ENCODE measurements at regions not wholly inside any gene's neighbourhood (a gene's known extent, or its start where the extent isn't known, plus 50 kb on each side); places are given as distances from the start of the nearest gene placed in this dataset.

DNA sequence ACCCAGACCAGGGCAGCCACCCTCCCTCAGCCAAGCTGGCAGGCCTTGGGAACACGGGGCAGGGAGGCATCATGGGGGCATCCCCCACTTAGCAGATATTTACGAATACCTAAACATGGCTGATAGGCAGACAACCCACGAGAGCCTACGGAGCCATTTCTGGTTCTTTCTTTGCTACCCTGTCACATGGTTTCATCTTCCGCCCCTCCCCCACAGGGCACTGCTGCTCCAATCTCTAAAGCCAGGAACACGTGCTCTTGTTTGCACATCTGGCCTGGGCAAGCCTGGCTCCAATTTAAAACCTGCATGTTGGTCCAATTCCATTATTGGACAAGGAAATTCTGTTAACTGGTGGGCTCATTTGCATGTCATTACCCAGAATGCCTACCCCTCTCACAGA is 447.4 kb upstream of the NR2F2 start:
- Histone ChIP-seq H3K27ac (ENCODE audit: low read depth, low read length) (no peak overlapping the region), H3K9me3 (ENCODE audit: control insufficient read depth in 1 of 2, low read length in 2 of 2) (no peaks in the 10 kb centered on the region)

DNA sequence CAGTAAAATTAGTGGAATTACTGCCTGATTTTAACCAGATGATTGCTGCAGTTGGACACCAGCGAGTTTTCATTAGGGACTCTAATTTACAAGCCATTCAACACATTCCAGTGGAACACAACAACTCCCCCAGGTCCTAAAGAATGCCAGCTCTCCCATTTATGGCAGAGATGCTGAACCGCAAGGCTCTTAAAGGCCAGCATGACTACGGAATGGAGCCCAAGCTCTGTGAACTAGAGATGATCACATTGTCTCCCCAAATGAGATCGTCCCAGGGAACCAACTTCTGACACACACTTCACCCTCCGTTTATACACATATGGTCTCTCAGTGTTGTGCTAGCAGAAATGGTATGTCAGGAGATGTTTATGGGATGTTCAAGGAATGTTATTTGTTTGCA is 446.2 kb upstream of the NR2F2 start:
- H3K36me3 ChIP-seq (ENCODE audit: control insufficient read depth in 1 of 2, insufficient read depth in 2 of 2, low read length in 2 of 2): no peaks in the 10 kb centered on the region
- H3K4me3 ChIP-seq (ENCODE audit: low read depth in 1 of 2, low read length in 2 of 2): no peak overlapping the region
- no peak overlapping the region for H3K27ac ChIP-seq (ENCODE audit: low read depth, low read length)
- no peaks in the 10 kb centered on the region for H3K27me3 ChIP-seq (ENCODE audit: control insufficient read depth in 1 of 2, insufficient read depth in 2 of 2, low read length in 2 of 2)
- no peaks in the 10 kb centered on the region for H3K4me1 ChIP-seq (ENCODE audit: control insufficient read depth in 1 of 2, insufficient read depth in 2 of 2, low read length in 2 of 2)
- H3K9ac ChIP-seq (ENCODE audit: low read depth in 1 of 2, low read length in 2 of 2): no peak overlapping the region
- H3K9me3 ChIP-seq (ENCODE audit: control insufficient read depth in 1 of 2, low read length in 2 of 2): no peaks in the 10 kb centered on the region

More for the DNA sequence above, 447.4 kb upstream of the NR2F2 start:
- H3K36me3 ChIP-seq (ENCODE audit: control insufficient read depth in 1 of 2, insufficient read depth in 2 of 2, low read length in 2 of 2): no peaks in the 10 kb centered on the region
- no peak overlapping the region for H3K4me3 ChIP-seq (ENCODE audit: low read depth in 1 of 2, low read length in 2 of 2)
- no peak overlapping the region for H3K9ac ChIP-seq (ENCODE audit: low read depth in 1 of 2, low read length in 2 of 2)
- no peaks in the 10 kb centered on the region for H3K27me3 ChIP-seq (ENCODE audit: control insufficient read depth in 1 of 2, insufficient read depth in 2 of 2, low read length in 2 of 2)
- H3K4me1 ChIP-seq (ENCODE audit: control insufficient read depth in 1 of 2, insufficient read depth in 2 of 2, low read length in 2 of 2): no peaks in the 10 kb centered on the region

DNA sequence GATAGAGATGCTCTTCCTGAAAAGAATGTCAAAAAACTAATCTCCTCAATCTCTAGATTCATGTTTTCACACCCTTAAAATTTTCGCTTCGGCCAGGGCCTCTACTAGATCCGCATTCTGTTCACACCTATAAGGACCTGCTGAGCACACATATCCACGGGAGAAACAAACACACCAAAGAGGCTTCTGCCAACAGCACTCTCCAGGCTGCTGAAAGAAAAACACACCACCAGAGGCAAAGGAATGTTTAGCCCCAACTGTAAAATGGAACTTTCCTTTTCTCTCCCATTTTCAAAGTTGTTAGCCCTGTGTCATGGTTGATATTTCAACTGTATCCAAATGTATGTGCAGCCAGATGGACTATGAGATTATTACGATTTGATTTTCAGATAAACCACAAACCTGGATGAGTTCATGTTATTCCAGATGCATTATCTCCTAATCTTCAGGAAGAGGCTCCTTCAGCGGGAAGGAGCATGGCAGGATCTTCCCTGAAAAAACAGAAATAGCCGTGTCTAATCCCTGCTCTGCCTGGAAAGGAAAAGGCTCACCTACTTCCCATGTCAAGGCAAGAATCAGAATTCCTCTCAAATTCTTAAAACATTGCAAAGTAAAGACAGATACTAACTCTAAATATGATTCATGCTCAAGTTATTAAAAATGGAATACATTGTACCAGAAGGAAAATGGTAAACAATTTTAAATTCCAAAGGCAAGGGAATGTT is 442.7 kb upstream of the NR2F2 start:
- no peaks in the 10 kb centered on the region for H3K36me3 ChIP-seq (ENCODE audit: control insufficient read depth in 1 of 2, insufficient read depth in 2 of 2, low read length in 2 of 2)
- no peak overlapping the region for H3K9ac ChIP-seq (ENCODE audit: low read depth in 1 of 2, low read length in 2 of 2)
- H3K27ac ChIP-seq (ENCODE audit: low read depth, low read length): no peak overlapping the region
- H3K9me3 ChIP-seq (ENCODE audit: control insufficient read depth in 1 of 2, low read length in 2 of 2): no peaks in the 10 kb centered on the region
- H3K4me1 ChIP-seq (ENCODE audit: control insufficient read depth in 1 of 2, insufficient read depth in 2 of 2, low read length in 2 of 2): no peaks in the 10 kb centered on the region
- no peaks in the 10 kb centered on the region for H3K27me3 ChIP-seq (ENCODE audit: control insufficient read depth in 1 of 2, insufficient read depth in 2 of 2, low read length in 2 of 2)
- no peak overlapping the region for H3K4me3 ChIP-seq (ENCODE audit: low read depth in 1 of 2, low read length in 2 of 2)

DNA sequence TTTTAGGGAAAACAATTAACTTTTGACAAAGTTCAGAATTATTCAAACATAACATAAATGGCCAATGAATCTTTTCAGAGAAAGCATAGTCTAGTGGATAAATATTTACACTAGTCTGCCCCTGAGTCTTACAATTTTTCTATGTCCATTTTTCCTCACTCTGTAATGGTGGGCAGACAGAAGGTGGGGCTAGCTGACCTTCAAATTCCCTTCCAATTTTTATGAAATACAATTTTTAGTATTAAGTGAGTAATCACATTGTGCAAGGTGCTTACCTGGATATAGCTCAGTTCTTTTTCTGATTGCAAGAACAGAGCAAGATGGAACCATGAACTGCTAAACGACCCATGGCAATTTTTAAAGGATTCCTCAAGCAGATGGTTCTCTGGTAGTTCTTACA is 441.7 kb upstream of the NR2F2 start:
- H3K9me3 ChIP-seq (ENCODE audit: control insufficient read depth in 1 of 2, low read length in 2 of 2): no peaks in the 10 kb centered on the region
- H3K4me1 ChIP-seq (ENCODE audit: control insufficient read depth in 1 of 2, insufficient read depth in 2 of 2, low read length in 2 of 2): no peaks in the 10 kb centered on the region
- no peaks in the 10 kb centered on the region for H3K36me3 ChIP-seq (ENCODE audit: control insufficient read depth in 1 of 2, insufficient read depth in 2 of 2, low read length in 2 of 2)
- no peak overlapping the region for H3K9ac ChIP-seq (ENCODE audit: low read depth in 1 of 2, low read length in 2 of 2)
- H3K27ac ChIP-seq (ENCODE audit: low read depth, low read length): no peak overlapping the region
- H3K27me3 ChIP-seq (ENCODE audit: control insufficient read depth in 1 of 2, insufficient read depth in 2 of 2, low read length in 2 of 2): no peaks in the 10 kb centered on the region
- H3K4me3 ChIP-seq (ENCODE audit: low read depth in 1 of 2, low read length in 2 of 2): no peak overlapping the region

DNA sequence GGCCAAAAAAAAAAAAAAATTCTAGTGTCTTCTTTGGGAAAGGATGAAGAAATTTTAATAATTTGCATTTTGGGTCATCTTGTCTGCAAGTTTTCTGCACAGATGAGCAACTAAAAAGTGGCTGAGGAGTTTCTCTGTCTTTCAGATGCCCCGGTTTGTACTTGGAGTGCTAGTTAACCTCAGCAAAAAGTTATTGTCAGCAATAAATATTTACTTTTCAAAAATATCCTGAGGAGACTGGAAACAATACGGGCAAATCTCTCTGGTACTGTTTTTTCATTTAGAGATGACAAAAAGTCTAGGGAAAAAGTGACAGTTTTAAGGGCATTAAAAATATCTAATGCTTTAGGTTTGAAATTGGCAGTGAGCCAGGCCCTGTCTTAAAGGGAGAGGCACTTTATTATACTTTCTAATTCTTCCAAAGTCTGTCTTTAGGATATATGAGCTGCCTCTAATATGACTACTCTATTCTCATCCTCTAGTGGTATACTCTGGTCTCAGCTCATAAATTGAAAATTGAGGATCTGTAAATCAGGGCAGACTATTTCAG is 436.0 kb upstream of the NR2F2 start:
- Histone ChIP-seq H3K36me3 (ENCODE audit: control insufficient read depth in 1 of 2, insufficient read depth in 2 of 2, low read length in 2 of 2) (no peaks in the 10 kb centered on the region), H3K4me1 (ENCODE audit: control insufficient read depth in 1 of 2, insufficient read depth in 2 of 2, low read length in 2 of 2) (no peaks in the 10 kb centered on the region), H3K9me3 (ENCODE audit: control insufficient read depth in 1 of 2, low read length in 2 of 2) (no peaks in the 10 kb centered on the region), H3K9ac (ENCODE audit: low read depth in 1 of 2, low read length in 2 of 2) (no peak overlapping the region), H3K27me3 (ENCODE audit: control insufficient read depth in 1 of 2, insufficient read depth in 2 of 2, low read length in 2 of 2) (no peaks in the 10 kb centered on the region), H3K4me3 (ENCODE audit: low read depth in 1 of 2, low read length in 2 of 2) (no peak overlapping the region), H3K27ac (ENCODE audit: low read depth, low read length) (no peak overlapping the region)

DNA sequence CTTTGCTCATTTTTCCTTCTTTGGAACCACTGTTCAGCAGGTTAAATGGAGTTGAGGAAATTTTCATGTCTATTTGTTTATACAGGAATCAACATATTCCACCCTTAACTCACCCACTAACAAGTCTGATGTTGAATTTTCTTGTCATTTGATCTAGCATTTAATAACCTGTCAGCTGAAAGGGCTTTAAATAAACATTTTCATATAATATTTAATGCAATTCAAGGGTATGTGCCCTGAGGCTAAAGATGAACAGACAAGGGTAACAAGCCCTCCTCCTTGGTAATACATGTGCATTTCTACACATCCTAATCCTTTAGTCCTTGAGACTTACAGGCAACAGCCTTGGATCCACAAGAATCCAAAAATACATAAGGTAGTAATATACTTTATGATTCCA is 435.0 kb upstream of the NR2F2 start:
- no peaks in the 10 kb centered on the region for H3K36me3 ChIP-seq (ENCODE audit: control insufficient read depth in 1 of 2, insufficient read depth in 2 of 2, low read length in 2 of 2)
- no peaks in the 10 kb centered on the region for H3K4me1 ChIP-seq (ENCODE audit: control insufficient read depth in 1 of 2, insufficient read depth in 2 of 2, low read length in 2 of 2)
- no peak overlapping the region for H3K9ac ChIP-seq (ENCODE audit: low read depth in 1 of 2, low read length in 2 of 2)
- no peak overlapping the region for H3K4me3 ChIP-seq (ENCODE audit: low read depth in 1 of 2, low read length in 2 of 2)
- no peak overlapping the region for H3K27ac ChIP-seq (ENCODE audit: low read depth, low read length)
- no peaks in the 10 kb centered on the region for H3K27me3 ChIP-seq (ENCODE audit: control insufficient read depth in 1 of 2, insufficient read depth in 2 of 2, low read length in 2 of 2)
- H3K9me3 ChIP-seq (ENCODE audit: control insufficient read depth in 1 of 2, low read length in 2 of 2): no peaks in the 10 kb centered on the region

DNA sequence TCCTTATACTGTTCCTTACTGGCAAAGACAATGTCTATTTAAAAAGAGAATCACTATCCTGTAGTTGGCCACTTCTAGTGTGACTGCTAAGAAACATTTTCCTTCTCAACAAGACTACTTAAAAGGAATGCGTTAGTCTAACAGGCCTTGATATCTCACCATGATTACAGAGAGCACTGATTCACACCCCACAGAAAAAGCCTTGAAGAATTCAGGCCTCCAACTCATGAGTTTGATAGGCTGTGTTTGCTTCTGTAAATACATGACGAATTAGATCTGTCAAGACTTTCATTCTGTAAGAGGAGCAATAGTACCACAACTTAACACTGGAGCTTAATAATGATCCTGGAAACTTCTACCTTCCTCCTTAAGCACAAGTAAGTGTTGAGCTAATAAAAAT is 432.8 kb upstream of the NR2F2 start:
- Histone ChIP-seq H3K9ac (ENCODE audit: low read depth in 1 of 2, low read length in 2 of 2) (no peak overlapping the region), H3K27me3 (ENCODE audit: control insufficient read depth in 1 of 2, insufficient read depth in 2 of 2, low read length in 2 of 2) (no peaks in the 10 kb centered on the region), H3K4me1 (ENCODE audit: control insufficient read depth in 1 of 2, insufficient read depth in 2 of 2, low read length in 2 of 2) (no peaks in the 10 kb centered on the region), H3K27ac (ENCODE audit: low read depth, low read length) (no peak overlapping the region), H3K36me3 (ENCODE audit: control insufficient read depth in 1 of 2, insufficient read depth in 2 of 2, low read length in 2 of 2) (no peaks in the 10 kb centered on the region), H3K4me3 (ENCODE audit: low read depth in 1 of 2, low read length in 2 of 2) (no peak overlapping the region), H3K9me3 (ENCODE audit: control insufficient read depth in 1 of 2, low read length in 2 of 2) (no peaks in the 10 kb centered on the region)

DNA sequence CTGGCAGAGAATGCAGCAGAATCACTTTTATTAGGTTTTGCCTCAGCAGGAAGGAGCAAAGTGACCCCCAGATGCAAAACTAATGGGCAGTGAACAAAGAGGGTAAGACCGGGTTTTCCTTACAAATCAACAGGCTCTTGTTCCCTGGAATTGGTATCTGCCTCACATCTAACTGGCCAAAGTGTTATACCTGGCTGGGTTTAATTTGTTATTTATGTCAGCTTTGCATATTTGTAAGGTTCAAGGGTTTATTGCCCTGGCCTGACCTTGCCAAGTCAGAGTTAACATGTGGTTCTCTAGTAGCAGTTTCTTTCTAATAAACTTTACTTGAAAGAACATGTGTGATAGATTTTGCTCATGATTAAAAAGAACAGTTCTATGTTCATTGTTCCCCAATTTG is 431.7 kb upstream of the NR2F2 start:
- no peaks in the 10 kb centered on the region for H3K4me1 ChIP-seq (ENCODE audit: control insufficient read depth in 1 of 2, insufficient read depth in 2 of 2, low read length in 2 of 2)
- H3K4me3 ChIP-seq (ENCODE audit: low read depth in 1 of 2, low read length in 2 of 2): no peak overlapping the region
- no peak overlapping the region for H3K9ac ChIP-seq (ENCODE audit: low read depth in 1 of 2, low read length in 2 of 2)
- H3K9me3 ChIP-seq (ENCODE audit: control insufficient read depth in 1 of 2, low read length in 2 of 2): no peaks in the 10 kb centered on the region
- H3K27me3 ChIP-seq (ENCODE audit: control insufficient read depth in 1 of 2, insufficient read depth in 2 of 2, low read length in 2 of 2): no peaks in the 10 kb centered on the region
- no peak overlapping the region for H3K27ac ChIP-seq (ENCODE audit: low read depth, low read length)
- H3K36me3 ChIP-seq (ENCODE audit: control insufficient read depth in 1 of 2, insufficient read depth in 2 of 2, low read length in 2 of 2): no peaks in the 10 kb centered on the region

DNA sequence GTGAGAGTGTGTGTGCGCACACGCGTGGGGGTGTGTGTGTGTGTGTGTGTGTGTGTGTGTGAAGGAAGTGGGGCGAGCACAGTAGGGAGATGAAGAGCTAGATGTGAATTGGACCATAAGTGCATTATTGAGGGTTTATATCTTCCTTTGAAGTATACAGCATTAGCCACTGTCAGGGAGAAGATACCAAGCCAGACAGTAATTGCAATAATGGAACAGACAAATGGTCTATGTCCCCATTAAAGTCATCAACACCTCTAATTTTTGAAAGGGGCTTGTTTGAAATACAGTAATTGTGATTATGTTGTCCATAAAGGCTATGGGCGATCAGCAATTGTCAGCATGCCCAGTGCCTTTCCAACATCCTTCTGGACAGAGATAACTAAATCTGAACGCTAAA is 429.2 kb upstream of the NR2F2 start:
- Histone ChIP-seq H3K9ac (ENCODE audit: low read depth in 1 of 2, low read length in 2 of 2) (no peak overlapping the region), H3K36me3 (ENCODE audit: control insufficient read depth in 1 of 2, insufficient read depth in 2 of 2, low read length in 2 of 2) (no peaks in the 10 kb centered on the region), H3K27me3 (ENCODE audit: control insufficient read depth in 1 of 2, insufficient read depth in 2 of 2, low read length in 2 of 2) (no peaks in the 10 kb centered on the region), H3K4me3 (ENCODE audit: low read depth in 1 of 2, low read length in 2 of 2) (no peak overlapping the region), H3K4me1 (ENCODE audit: control insufficient read depth in 1 of 2, insufficient read depth in 2 of 2, low read length in 2 of 2) (no peaks in the 10 kb centered on the region), H3K9me3 (ENCODE audit: control insufficient read depth in 1 of 2, low read length in 2 of 2) (no peaks in the 10 kb centered on the region), H3K27ac (ENCODE audit: low read depth, low read length) (no peak overlapping the region)

DNA sequence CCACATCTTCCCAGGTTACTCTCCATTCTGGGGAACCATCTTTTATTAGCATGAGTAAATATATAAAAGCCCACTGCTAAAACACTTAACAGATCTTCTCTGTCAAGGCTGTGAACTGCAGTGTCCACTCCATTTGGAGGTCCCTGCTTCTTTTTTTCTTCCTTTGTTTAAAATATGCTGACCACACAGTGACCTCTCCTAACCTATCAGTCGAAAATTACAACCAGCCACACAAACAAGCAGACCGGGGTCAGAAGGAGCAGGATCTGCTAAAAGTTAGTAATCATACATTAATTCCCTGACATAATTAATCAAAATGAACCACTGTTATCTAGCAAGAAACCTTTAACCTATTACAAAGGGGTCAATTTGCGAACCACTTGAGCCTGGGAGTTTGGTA is 427.9 kb upstream of the NR2F2 start:
- no peaks in the 10 kb centered on the region for H3K27me3 ChIP-seq (ENCODE audit: control insufficient read depth in 1 of 2, insufficient read depth in 2 of 2, low read length in 2 of 2)
- no peak overlapping the region for H3K9ac ChIP-seq (ENCODE audit: low read depth in 1 of 2, low read length in 2 of 2)
- no peaks in the 10 kb centered on the region for H3K36me3 ChIP-seq (ENCODE audit: control insufficient read depth in 1 of 2, insufficient read depth in 2 of 2, low read length in 2 of 2)
- no peak overlapping the region for H3K27ac ChIP-seq (ENCODE audit: low read depth, low read length)
- H3K4me3 ChIP-seq (ENCODE audit: low read depth in 1 of 2, low read length in 2 of 2): no peak overlapping the region
- H3K4me1 ChIP-seq (ENCODE audit: control insufficient read depth in 1 of 2, insufficient read depth in 2 of 2, low read length in 2 of 2): no peaks in the 10 kb centered on the region
- no peaks in the 10 kb centered on the region for H3K9me3 ChIP-seq (ENCODE audit: control insufficient read depth in 1 of 2, low read length in 2 of 2)

Data from duodenal mucosa (tissue), 2 donors.